H1 (cell line): ENCODE measurements at regions not wholly inside any gene's neighbourhood (a gene's known extent, or its start where the extent isn't known, plus 50 kb on each side); places are given as distances from the start of the nearest gene placed in this dataset.

Source experiments
- RBBP5 ChIP-seq: IDR thresholded peaks from 2 replicates; pipeline ENCODE4 v1.7.1; 2012; ENCODE audit warnings: low read depth, mild to moderate bottlenecking, inconsistent platforms, low read length, moderate library complexity, borderline replicate concordance
- RFX5 ChIP-seq: IDR thresholded peaks from 2 replicates; pipeline ENCODE4 v1.6.1; 2011; ENCODE audit warnings: low read depth, low read length, improper control_type of control experiment, borderline replicate concordance
- SRF ChIP-seq: IDR thresholded peaks from 2 replicates; pipeline ENCODE4 v1.6.1; 2011; ENCODE audit warnings: mild to moderate bottlenecking, low read depth, low read length, moderate library complexity

DNA sequence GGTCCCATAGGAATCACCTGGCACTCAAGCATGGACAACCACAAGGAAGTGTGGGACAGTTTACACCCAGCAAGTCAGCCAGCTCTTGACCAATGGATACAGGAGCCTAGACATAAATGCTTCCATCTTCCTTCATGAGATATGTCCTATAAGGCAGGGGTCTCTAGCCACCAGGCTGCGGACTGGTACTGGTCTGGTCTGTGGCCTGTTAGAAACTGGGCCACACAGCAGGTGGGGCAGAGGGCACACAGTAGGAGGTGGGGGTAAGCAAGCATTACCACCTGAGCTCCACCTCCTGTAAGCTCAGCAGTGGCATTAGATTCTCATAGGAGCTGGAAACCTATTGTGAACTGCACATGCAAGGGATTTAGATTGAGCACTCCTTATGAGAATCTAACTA, 437.1 kb downstream of the CD109 start (continued):
- TF ChIP-seq SRF (no peak), RFX5 (no peak), RBBP5 (no peak)
